Neural cell (in vitro differentiated cells): ENCODE measurements at regions not wholly inside any gene's neighbourhood (a gene's known extent, or its start where the extent isn't known, plus 50 kb on each side); places are given as distances from the start of the nearest gene placed in this dataset.

ENCODE experiments used
- CTCF ChIP-seq: fragments of 450-650 bp; IDR thresholded peaks from 2 replicates; pipeline ENCODE4 v1.5.1; 2014; ENCODE audit warnings: antibody characterized with exemption, mild to moderate bottlenecking, moderate library complexity; ENCODE audit not compliant: poor library complexity, severe bottlenecking
- EP300 ChIP-seq: fragments of 450-650 bp; conservative IDR thresholded peaks from 2 replicates; pipeline ENCODE4 v1.6.1; 2014; ENCODE audit warnings: antibody characterized with exemption, mild to moderate bottlenecking, moderate library complexity; ENCODE audit not compliant: poor library complexity, severe bottlenecking
- EZH2 ChIP-seq: fragments of 200-600, 300-800 bp; shearing (Covaris generic), sonication (generic); IDR thresholded peaks from 2 replicates; pipeline ENCODE4 v1.6.1; 2014; ENCODE audit warnings: antibody characterized with exemption, low read length, borderline replicate concordance, mild to moderate bottlenecking; ENCODE audit not compliant: insufficient read depth, poor library complexity, severe bottlenecking

GRCh38 chr9:31275419-31275818 is 1109.0 kb upstream of the ACO1 start:
- no peak for TF ChIP-seq CTCF
- no peak for TF ChIP-seq EZH2
- TF ChIP-seq EP300, result no peak
